ENCODE measurements at regions not wholly inside any gene's neighbourhood (a gene's known extent, or its start where the extent isn't known, plus 50 kb on each side); places are given as distances from the start of the nearest gene placed in this dataset.

DNA sequence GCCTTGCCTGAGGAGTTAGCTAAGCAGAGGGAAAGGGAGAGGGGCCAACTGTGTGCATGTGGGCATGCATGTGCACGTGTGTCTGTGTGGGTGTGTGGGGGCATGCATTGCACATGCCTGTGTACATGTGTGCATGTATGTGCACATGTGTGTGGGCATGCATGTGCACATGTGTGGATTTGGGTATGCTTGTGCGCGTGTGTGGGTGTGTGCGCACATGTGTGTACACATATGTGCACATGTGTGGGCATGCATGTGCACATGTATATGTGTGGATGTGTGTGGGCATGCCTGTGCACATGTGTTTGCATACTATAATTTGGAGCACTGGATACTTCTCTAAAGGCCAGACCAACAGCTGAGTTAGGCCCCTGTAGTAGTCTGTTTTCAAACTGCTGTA, 350.0 kb downstream of the PRDM2 start:
- TF ChIP-seq, protein P1, sequence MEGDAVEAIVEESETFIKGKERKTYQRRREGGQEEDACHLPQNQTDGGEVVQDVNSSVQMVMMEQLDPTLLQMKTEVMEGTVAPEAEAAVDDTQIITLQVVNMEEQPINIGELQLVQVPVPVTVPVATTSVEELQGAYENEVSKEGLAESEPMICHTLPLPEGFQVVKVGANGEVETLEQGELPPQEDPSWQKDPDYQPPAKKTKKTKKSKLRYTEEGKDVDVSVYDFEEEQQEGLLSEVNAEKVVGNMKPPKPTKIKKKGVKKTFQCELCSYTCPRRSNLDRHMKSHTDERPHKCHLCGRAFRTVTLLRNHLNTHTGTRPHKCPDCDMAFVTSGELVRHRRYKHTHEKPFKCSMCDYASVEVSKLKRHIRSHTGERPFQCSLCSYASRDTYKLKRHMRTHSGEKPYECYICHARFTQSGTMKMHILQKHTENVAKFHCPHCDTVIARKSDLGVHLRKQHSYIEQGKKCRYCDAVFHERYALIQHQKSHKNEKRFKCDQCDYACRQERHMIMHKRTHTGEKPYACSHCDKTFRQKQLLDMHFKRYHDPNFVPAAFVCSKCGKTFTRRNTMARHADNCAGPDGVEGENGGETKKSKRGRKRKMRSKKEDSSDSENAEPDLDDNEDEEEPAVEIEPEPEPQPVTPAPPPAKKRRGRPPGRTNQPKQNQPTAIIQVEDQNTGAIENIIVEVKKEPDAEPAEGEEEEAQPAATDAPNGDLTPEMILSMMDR (conservative IDR thresholded peaks at IDR 0.05; ENCODE audit: low read depth, low read length) = no peak
- no peak for TF ChIP-seq EZH2 (IDR thresholded peaks at IDR 0.05; ENCODE audit: borderline replicate concordance, low read depth, low read length, poor library complexity, severe bottlenecking)

All from A673 (cell line).